Trophoblast cell (in vitro differentiated cells and primary cell): ENCODE measurements at regions not wholly inside any gene's neighbourhood (a gene's known extent, or its start where the extent isn't known, plus 50 kb on each side); places are given as distances from the start of the nearest gene placed in this dataset.
A peak's percentile ranks its signal among the peaks of the same experiment; 100 is the strongest.

Source experiments
- DNase-seq, 2 donors: peaks; one replicate each; pipeline ENCODE4 v3.0.0-alpha.2; 2016
- H2AFZ ChIP-seq: 2 replicates; pipeline ENCODE4 v1.6.1; 2013; ENCODE audit warnings: low read length, moderate library complexity, mild to moderate bottlenecking; ENCODE audit not compliant: insufficient read depth, poor library complexity
- H2AK5ac ChIP-seq: 2 replicates; pipeline ENCODE4 v1.6.1; 2013; ENCODE audit warnings: mild to moderate bottlenecking, low read length
- H2BK120ac ChIP-seq: 2 replicates; pipeline ENCODE4 v1.6.1; 2013; ENCODE audit warnings: low read length, mild to moderate bottlenecking, moderate library complexity; ENCODE audit not compliant: insufficient read depth, poor library complexity
- H2BK12ac ChIP-seq: 2 replicates; pipeline ENCODE4 v1.6.1; 2013; ENCODE audit warnings: mild to moderate bottlenecking, low read length, moderate library complexity
- H2BK5ac ChIP-seq: 2 replicates; pipeline ENCODE4 v1.6.1; 2013; ENCODE audit warnings: low read length, low read depth, moderate library complexity, mild to moderate bottlenecking; ENCODE audit not compliant: poor library complexity
- H3K14ac ChIP-seq: 2 replicates; pipeline ENCODE4 v1.6.1; 2013; ENCODE audit warnings: mild to moderate bottlenecking, low read length
- H3K18ac ChIP-seq: 2 replicates; pipeline ENCODE4 v1.6.1; 2013; ENCODE audit warnings: mild to moderate bottlenecking, low read length
- H3K23ac ChIP-seq: 2 replicates; pipeline ENCODE4 v1.6.1; 2013; ENCODE audit warnings: low read length
- H3K27ac ChIP-seq: 2 replicates; pipeline ENCODE4 v1.5.1; 2013; ENCODE audit warnings: low read depth, mild to moderate bottlenecking, inconsistent platforms, low read length, moderate library complexity
- H3K27me3 ChIP-seq: 2 replicates; pipeline ENCODE4 v1.6.1; 2013; ENCODE audit warnings: inconsistent platforms, mild to moderate bottlenecking, low read length, moderate library complexity; ENCODE audit not compliant: insufficient read depth
- H3K36me3 ChIP-seq, 2 experiments: 1 replicate in 1 of 2; 2 replicates in 1 of 2; pipeline ENCODE4 v1.6.1; 2013; ENCODE audit warnings: low read length in 2 of 2, mild to moderate bottlenecking in 2 of 2, moderate library complexity in 1 of 2; ENCODE audit not compliant: insufficient read depth in 2 of 2, control insufficient read depth in 1 of 2
- H3K4ac ChIP-seq: 2 replicates; pipeline ENCODE4 v1.6.1; 2013; ENCODE audit warnings: low read depth, mild to moderate bottlenecking, low read length, moderate library complexity
- H3K4me1 ChIP-seq, 2 experiments: 1 replicate in 1 of 2; 2 replicates in 1 of 2; pipeline ENCODE4 v1.6.1; 2013; ENCODE audit warnings: low read length in 2 of 2, mild to moderate bottlenecking in 2 of 2, moderate library complexity in 1 of 2; ENCODE audit not compliant: insufficient read depth in 2 of 2, control insufficient read depth in 1 of 2
- H3K4me2 ChIP-seq: 2 replicates; pipeline ENCODE4 v1.6.1; 2013; ENCODE audit warnings: inconsistent platforms, mild to moderate bottlenecking, low read length, moderate library complexity
- H3K4me3 ChIP-seq: 2 replicates; pipeline ENCODE4 v1.5.1; 2013; ENCODE audit warnings: mild to moderate bottlenecking, low read depth, low read length, inconsistent platforms
- H3K79me1 ChIP-seq: one replicate; pipeline ENCODE4 v1.6.1; 2013; ENCODE audit warnings: low read length
- H3K79me2 ChIP-seq: 2 replicates; pipeline ENCODE4 v1.6.1; 2013; ENCODE audit warnings: low read length, mild to moderate bottlenecking; ENCODE audit not compliant: control insufficient read depth, insufficient read depth, poor library complexity
- H3K9ac ChIP-seq: 2 replicates; pipeline ENCODE4 v1.6.1; 2013; ENCODE audit warnings: mild to moderate bottlenecking, low read length
- H3K9me3 ChIP-seq: 2 replicates; pipeline ENCODE4 v1.6.1; 2013; ENCODE audit warnings: low read depth, mild to moderate bottlenecking, control low read depth, inconsistent platforms, low read length; ENCODE audit not compliant: insufficient read depth
- H4K12ac ChIP-seq: 2 replicates; pipeline ENCODE4 v1.6.1; 2013; ENCODE audit warnings: low read depth, mild to moderate bottlenecking, low read length, moderate library complexity
- H4K8ac ChIP-seq: 2 replicates; pipeline ENCODE4 v1.6.1; 2013; ENCODE audit warnings: low read depth, mild to moderate bottlenecking, low read length, moderate library complexity
- H4K91ac ChIP-seq: one replicate; pipeline ENCODE4 v1.6.1; 2013; ENCODE audit warnings: low read depth, mild to moderate bottlenecking, low read length, moderate library complexity
- WGBS: extraction: QIAGEN DNeasy Blood & Tissue Kit; methylation state at CpG from one replicate; pipeline ENCODE4 v1.1.7; 2013; ENCODE audit warnings: missing lambda C conversion rate; ENCODE audit not compliant: insufficient read length, insufficient coverage; ENCODE audit errors: extremely low coverage; 5-methylcytosine and 5-hydroxymethylcytosine counted together

DNA sequence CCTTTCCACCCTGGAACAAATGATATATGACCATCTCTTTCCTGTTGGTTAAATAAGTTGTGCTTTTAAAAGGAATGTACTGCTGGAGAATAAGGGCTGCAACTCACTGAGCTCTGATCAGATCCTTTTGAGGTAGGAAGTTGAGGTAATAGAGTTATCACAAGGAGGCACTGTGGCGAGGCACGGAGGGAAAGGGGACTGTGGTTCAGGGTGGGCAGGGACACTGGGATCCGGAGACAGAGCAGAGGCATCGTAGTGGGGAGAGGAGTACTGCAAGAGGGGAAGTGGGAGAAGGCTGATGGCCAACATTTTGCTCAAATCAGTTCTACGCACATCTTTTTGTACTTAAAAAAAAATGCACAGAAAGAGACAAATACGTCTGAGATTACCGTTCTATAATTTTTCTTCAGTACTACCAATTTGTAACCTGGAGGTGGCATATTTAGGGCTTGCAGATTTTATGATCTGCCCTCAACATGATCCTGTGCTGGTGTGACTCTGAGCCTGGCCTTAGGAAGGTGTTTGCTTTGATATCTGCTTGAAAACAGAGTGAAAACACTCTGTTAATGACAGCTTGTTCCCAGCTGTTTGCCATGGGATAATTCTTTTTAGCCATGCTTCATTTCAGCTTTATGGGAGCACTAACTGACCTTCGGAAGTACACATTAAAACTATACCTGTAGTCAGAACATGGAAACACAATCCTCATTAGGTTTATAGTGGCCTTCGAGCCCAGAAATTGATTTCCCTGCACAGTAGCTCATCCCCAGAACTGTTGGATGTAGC is 168.1 kb downstream of the KCNE4 start:
- H2BK5ac ChIP-seq, result no peak overlapping the region
- no peak overlapping the region for H3K4me2 ChIP-seq
- no peaks in the 10 kb centered on the region for H3K27me3 ChIP-seq
- WGBS, result no CpG with 5 or more reads among the region's 9 CpGs
- no peak overlapping the region for H4K12ac ChIP-seq
- no peak overlapping the region for H3K23ac ChIP-seq
- no peak overlapping the region for H4K8ac ChIP-seq
- H2AK5ac ChIP-seq, result no peak overlapping the region
- H3K79me1 ChIP-seq, result peaks cover 4% of the 10 kb centered on the region
- DNase-seq, result no peak
- no peak overlapping the region for H3K14ac ChIP-seq
- H3K4me3 ChIP-seq, result no peak overlapping the region
- no peak overlapping the region for H2AFZ ChIP-seq
- H3K4ac ChIP-seq, result no peak overlapping the region
- H4K91ac ChIP-seq, result no peak overlapping the region
- no peak overlapping the region for H3K9ac ChIP-seq
- no peaks in the 10 kb centered on the region for H3K79me2 ChIP-seq
- no peak overlapping the region for H3K18ac ChIP-seq
- H3K4me1 ChIP-seq, result peaks cover 0 to 2% of the 10 kb centered on the region in 2 experiments
- no peak overlapping the region for H3K27ac ChIP-seq
- no peaks in the 10 kb centered on the region for H3K36me3 ChIP-seq
- H2BK12ac ChIP-seq, result no peak overlapping the region
- H2BK120ac ChIP-seq, result no peak overlapping the region
- no peaks in the 10 kb centered on the region for H3K9me3 ChIP-seq

DNA sequence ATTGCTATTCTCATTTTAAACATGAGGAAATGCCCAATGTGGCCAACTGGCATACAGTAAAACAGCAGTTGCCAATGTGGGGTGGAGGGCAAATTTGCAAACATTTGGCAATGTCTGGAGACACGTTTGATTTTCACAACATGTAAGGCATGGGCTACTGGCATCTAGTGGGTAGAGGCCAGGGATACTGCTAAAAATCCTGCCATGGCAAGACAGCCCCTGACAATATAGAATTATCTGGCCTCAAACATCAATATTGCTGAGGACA is 168.6 kb downstream of the KCNE4 start:
- no peak overlapping the region for H4K12ac ChIP-seq
- no peak overlapping the region for H3K18ac ChIP-seq
- H4K91ac ChIP-seq, result no peak overlapping the region
- H3K4me1 ChIP-seq, result no peaks in the 10 kb centered on the region
- no peaks in the 10 kb centered on the region for H3K79me2 ChIP-seq
- no peaks in the 10 kb centered on the region for H3K79me1 ChIP-seq
- H3K4me2 ChIP-seq, result no peak overlapping the region
- no peak overlapping the region for H3K27ac ChIP-seq
- no peak overlapping the region for H3K9ac ChIP-seq
- DNase-seq, result no peak
- H2BK120ac ChIP-seq, result no peak overlapping the region
- no peak overlapping the region for H3K23ac ChIP-seq
- no peak overlapping the region for H3K4me3 ChIP-seq
- H3K4ac ChIP-seq, result no peak overlapping the region
- H2BK5ac ChIP-seq, result no peak overlapping the region
- H3K27me3 ChIP-seq, result no peaks in the 10 kb centered on the region
- H3K14ac ChIP-seq, result no peak overlapping the region
- WGBS, result no CpG with 5 or more reads among the region's 1 CpG
- H2AK5ac ChIP-seq, result no peak overlapping the region
- no peak overlapping the region for H2AFZ ChIP-seq
- no peaks in the 10 kb centered on the region for H3K36me3 ChIP-seq
- H3K9me3 ChIP-seq, result no peaks in the 10 kb centered on the region
- no peak overlapping the region for H4K8ac ChIP-seq
- H2BK12ac ChIP-seq, result no peak overlapping the region

DNA sequence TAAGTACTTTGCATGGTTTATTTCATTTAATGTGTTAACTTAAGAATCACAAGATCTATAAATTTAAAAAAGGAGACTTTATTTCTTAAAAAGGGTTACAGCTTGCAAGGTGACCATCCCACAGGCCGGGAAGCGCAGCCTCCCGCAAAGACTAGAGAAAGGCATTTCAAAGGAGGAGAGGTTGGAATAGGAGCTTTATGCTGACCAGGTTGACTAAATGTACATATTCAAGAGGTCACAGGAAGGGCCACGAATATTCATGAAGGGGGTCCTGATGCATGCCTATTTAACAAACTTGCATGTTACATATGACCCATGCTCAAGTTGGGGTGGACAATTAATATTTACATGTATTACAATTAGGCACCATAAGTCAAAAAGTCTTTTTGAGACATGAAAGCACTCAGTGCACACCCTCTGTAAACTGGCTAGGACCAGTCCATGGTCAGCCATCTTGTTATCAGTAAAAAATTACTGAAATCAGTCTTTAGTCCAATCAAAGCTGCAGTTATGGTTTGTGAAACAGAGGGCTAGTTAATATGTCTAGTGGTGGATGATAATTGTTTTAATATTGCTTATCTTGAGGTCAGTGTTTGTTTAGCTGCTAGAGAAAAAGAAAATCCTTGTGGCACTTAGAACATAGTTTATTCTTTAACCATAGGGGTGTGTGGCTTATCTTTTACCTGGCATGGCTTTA is 169.3 kb downstream of the KCNE4 start:
- Histone ChIP-seq H3K36me3 (no peaks in the 10 kb centered on the region), H2BK12ac (no peak overlapping the region), H2AK5ac (no peak overlapping the region), H4K12ac (no peak overlapping the region), H3K9ac (no peak overlapping the region), H3K23ac (no peak overlapping the region), H3K9me3 (no peaks in the 10 kb centered on the region), H3K4me1 (no peaks in the 10 kb centered on the region), H3K4ac (no peak overlapping the region), H3K79me2 (no peaks in the 10 kb centered on the region), H3K27ac (no peak overlapping the region), H3K4me2 (no peak overlapping the region), H2AFZ (no peak overlapping the region), H2BK5ac (no peak overlapping the region), H2BK120ac (no peak overlapping the region), H4K91ac (no peak overlapping the region), H3K27me3 (no peaks in the 10 kb centered on the region), H4K8ac (no peak overlapping the region), H3K4me3 (no peak overlapping the region), H3K79me1 (no peaks in the 10 kb centered on the region), H3K14ac (no peak overlapping the region), H3K18ac (no peak overlapping the region)
- no peak for DNase-seq
- WGBS, result no CpG with 5 or more reads among the region's 4 CpGs

DNA sequence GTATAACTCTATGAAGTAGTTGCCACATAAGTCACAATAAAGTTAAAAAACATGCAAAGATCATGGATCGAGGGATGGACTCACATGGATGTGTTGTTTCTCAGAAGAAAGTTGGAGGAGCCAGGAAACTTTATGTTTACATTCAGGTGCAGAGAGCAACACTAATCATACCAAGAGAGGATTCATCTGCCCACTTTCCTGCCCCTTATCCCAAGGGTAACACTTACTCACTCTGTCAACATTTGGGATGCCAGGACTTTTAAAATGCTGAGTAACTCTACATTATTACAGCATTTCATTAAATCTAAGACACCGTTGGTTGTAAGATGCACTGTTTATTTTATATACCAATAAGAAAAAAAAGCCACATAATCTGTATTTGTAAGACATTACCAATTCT is 170.4 kb downstream of the KCNE4 start:
- H3K4ac ChIP-seq, result no peak overlapping the region
- DNase-seq, result no peak
- H3K14ac ChIP-seq, result no peak overlapping the region
- H3K4me3 ChIP-seq, result no peak overlapping the region
- no peaks in the 10 kb centered on the region for H3K4me1 ChIP-seq
- no peak overlapping the region for H2BK120ac ChIP-seq
- no peaks in the 10 kb centered on the region for H3K36me3 ChIP-seq
- H2AFZ ChIP-seq, result no peak overlapping the region
- no peaks in the 10 kb centered on the region for H3K27me3 ChIP-seq
- H3K9me3 ChIP-seq, result no peaks in the 10 kb centered on the region
- no peak overlapping the region for H2AK5ac ChIP-seq
- H3K79me2 ChIP-seq, result no peaks in the 10 kb centered on the region
- no peak overlapping the region for H4K91ac ChIP-seq
- no peak overlapping the region for H3K27ac ChIP-seq
- no CpG with 5 or more reads among the region's 2 CpGs for WGBS
- no peak overlapping the region for H2BK5ac ChIP-seq
- H3K23ac ChIP-seq, result no peak overlapping the region
- no peak overlapping the region for H4K12ac ChIP-seq
- no peak overlapping the region for H3K18ac ChIP-seq
- H4K8ac ChIP-seq, result no peak overlapping the region
- H3K79me1 ChIP-seq, result no peaks in the 10 kb centered on the region
- no peak overlapping the region for H3K4me2 ChIP-seq
- peak overlapping the region; percentile 16 for H2BK12ac ChIP-seq
- no peak overlapping the region for H3K9ac ChIP-seq
